ENCODE measurements at regions not wholly inside any gene's neighbourhood (a gene's known extent, or its start where the extent isn't known, plus 50 kb on each side); places are given as distances from the start of the nearest gene placed in this dataset.

DNA sequence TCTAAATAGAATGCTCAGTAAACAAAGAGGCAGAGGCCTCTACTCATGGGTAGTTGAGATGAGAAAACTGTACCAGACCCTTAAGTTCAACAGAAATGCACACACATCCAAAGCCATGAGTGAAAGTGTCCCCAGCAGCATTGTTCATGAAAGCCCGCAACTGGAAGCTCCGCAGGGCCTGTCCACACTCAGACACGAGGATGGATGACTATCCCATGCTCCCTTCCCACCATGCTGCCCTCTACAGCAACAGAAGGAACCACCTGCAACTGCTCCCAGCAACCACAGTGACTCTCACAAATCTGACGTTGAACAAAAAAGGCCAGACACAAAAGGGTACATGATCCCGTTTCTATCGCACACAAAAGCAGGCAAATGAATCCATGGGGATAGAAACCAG lies 76.9 kb upstream of the ANO1 start:
- TF ChIP-seq EZH2 (IDR thresholded peaks at IDR 0.05; ENCODE audit: insufficient read depth, low read length), result no peak
- TF ChIP-seq, protein P1, sequence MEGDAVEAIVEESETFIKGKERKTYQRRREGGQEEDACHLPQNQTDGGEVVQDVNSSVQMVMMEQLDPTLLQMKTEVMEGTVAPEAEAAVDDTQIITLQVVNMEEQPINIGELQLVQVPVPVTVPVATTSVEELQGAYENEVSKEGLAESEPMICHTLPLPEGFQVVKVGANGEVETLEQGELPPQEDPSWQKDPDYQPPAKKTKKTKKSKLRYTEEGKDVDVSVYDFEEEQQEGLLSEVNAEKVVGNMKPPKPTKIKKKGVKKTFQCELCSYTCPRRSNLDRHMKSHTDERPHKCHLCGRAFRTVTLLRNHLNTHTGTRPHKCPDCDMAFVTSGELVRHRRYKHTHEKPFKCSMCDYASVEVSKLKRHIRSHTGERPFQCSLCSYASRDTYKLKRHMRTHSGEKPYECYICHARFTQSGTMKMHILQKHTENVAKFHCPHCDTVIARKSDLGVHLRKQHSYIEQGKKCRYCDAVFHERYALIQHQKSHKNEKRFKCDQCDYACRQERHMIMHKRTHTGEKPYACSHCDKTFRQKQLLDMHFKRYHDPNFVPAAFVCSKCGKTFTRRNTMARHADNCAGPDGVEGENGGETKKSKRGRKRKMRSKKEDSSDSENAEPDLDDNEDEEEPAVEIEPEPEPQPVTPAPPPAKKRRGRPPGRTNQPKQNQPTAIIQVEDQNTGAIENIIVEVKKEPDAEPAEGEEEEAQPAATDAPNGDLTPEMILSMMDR (IDR thresholded peaks at IDR 0.05; ENCODE audit: insufficient read depth, low read depth, low read length), result no peak
